ENCODE measurements at regions not wholly inside any gene's neighbourhood (a gene's known extent, or its start where the extent isn't known, plus 50 kb on each side); places are given as distances from the start of the nearest gene placed in this dataset.

DNA sequence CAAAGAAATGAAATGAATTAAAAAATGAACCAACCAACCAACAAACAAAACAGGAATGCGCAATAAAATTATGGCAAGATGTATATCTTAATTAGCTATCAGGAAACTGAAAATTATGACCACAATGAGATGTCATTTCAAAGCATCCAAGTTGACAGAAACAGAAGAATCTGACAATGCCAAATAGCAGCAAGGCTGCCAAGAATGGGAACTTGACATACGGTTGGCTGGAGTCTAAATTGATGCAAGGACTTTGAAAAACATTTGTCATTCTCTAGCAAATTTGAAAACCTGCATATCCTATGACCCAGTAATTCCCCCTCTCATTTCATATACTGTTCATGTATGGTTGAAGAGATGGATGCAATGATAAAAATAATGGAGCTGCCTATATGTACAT lies 1262.6 kb downstream of the TBC1D22A start:
- no peak for TF ChIP-seq CTCF (IDR thresholded peaks at IDR 0.05)
- TF ChIP-seq EZH2 (IDR thresholded peaks at IDR 0.05; ENCODE audit: borderline replicate concordance, insufficient read depth, low read depth, low read length, poor library complexity, severe bottlenecking), result no peak
